AG09319 (cell line): ENCODE measurements at regions not wholly inside any gene's neighbourhood (a gene's known extent, or its start where the extent isn't known, plus 50 kb on each side); places are given as distances from the start of the nearest gene placed in this dataset.

Experiments used
- DNase-seq: peaks from one replicate; pipeline ENCODE4 v3.0.0-alpha.2; 2010; ENCODE audit warnings: low read depth; ENCODE audit errors: extremely low read depth
- CTCF ChIP-seq: IDR thresholded peaks from 2 replicates; pipeline ENCODE4 v1.5.1; 2011; ENCODE audit warnings: low read depth, mild to moderate bottlenecking, inconsistent platforms, low read length, moderate library complexity

- no peak for DNase-seq
- no peak for TF ChIP-seq CTCF
Observed at GRCh38 chr5:18752317-18752716, 1118.1 kb downstream of the TAF11L14 start.

GRCh38 chr5:18754201-18754600 lies 1119.9 kb downstream of the TAF11L14 start:
- DNase-seq = no peak
- TF ChIP-seq CTCF = no peak

GRCh38 chr5:18761801-18762200 lies 1127.5 kb downstream of the TAF11L14 start:
- DNase-seq = no peak
- no peak for TF ChIP-seq CTCF

- TF ChIP-seq CTCF = no peak
Observed at GRCh38 chr5:18764161-18764560, 1129.9 kb downstream of the TAF11L14 start.

GRCh38 chr5:18765304-18765703 lies 1131.0 kb downstream of the TAF11L14 start:
- no peak for TF ChIP-seq CTCF
- no peak for DNase-seq

More at GRCh38 chr5:18764161-18764560, 1129.9 kb downstream of the TAF11L14 start:
- no peak for DNase-seq

- DNase-seq = no peak
- TF ChIP-seq CTCF = no peak
Observed at GRCh38 chr5:18771097-18771610, 1136.9 kb downstream of the TAF11L14 start.

GRCh38 chr5:18772475-18772874 lies 1138.2 kb downstream of the TAF11L14 start:
- DNase-seq = no peak
- TF ChIP-seq CTCF = no peak
